ENCODE measurements at regions not wholly inside any gene's neighbourhood (a gene's known extent, or its start where the extent isn't known, plus 50 kb on each side); places are given as distances from the start of the nearest gene placed in this dataset.

GRCh38 chr10:107984581-107984980 is 820.1 kb upstream of the SORCS1 start:
- Histone ChIP-seq H3K9me3 (ENCODE audit: control insufficient read depth in 1 of 2, low read length in 2 of 2) (no peaks in the 10 kb centered on the region), H3K4me1 (ENCODE audit: insufficient read depth, low read length) (no peaks in the 10 kb centered on the region), H3K27ac (ENCODE audit: low read depth, low read length) (no peak overlapping the region), H3K27me3 (ENCODE audit: insufficient read depth, low read length) (no peaks in the 10 kb centered on the region), H3K4me3 (ENCODE audit: low read length in 2 of 2) (no peak overlapping the region), H3K36me3 (ENCODE audit: insufficient read depth, low read length) (no peaks in the 10 kb centered on the region)
- no peaks in the 10 kb centered on the region for H3K36me3 Mint-ChIP-seq
- no peaks in the 10 kb centered on the region for H3K27me3 Mint-ChIP-seq
- H3K4me1 Mint-ChIP-seq: no peaks in the 10 kb centered on the region
- no peak for DNase-seq
- no peak overlapping the region for H3K4me3 Mint-ChIP-seq
- CTCF ChIA-PET (ENCODE audit: partially characterized antibody): no interaction called here
- H3K27ac Mint-ChIP-seq: no peak overlapping the region
- intact Hi-C loops (cut with micrococcal nuclease): no loop called here
- peaks cover 0 to 15% (median 4%) of the 10 kb centered on the region in 8 donors for H3K9me3 Mint-ChIP-seq
- POLR2A ChIA-PET (ENCODE audit: partially characterized antibody): no interaction called here

DNA sequence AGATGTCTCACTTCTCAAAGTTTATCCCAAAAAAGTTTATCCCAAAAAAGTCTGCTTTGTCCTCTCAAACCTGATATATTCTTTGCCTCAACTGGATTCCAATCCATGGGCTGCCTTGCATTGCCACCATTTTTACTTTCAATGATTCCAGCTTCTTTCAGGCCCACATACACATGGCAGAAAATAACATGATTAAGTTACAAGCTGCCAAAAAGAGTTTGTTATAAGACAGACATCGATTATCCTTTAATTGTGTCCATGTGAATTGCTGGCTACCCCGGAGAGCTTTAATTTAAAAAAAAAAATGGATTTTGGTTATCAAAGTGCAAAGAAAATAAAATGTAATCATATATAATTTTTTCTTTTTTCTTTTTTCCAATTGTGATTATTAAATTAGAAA is 819.6 kb upstream of the SORCS1 start:
- no peak overlapping the region for H3K4me3 Mint-ChIP-seq
- Histone ChIP-seq H3K27ac (ENCODE audit: low read depth, low read length) (no peak overlapping the region), H3K4me3 (ENCODE audit: low read length in 2 of 2) (no peak overlapping the region), H3K4me1 (ENCODE audit: insufficient read depth, low read length) (no peaks in the 10 kb centered on the region), H3K36me3 (ENCODE audit: insufficient read depth, low read length) (no peaks in the 10 kb centered on the region), H3K9me3 (ENCODE audit: control insufficient read depth in 1 of 2, low read length in 2 of 2) (no peaks in the 10 kb centered on the region), H3K27me3 (ENCODE audit: insufficient read depth, low read length) (no peaks in the 10 kb centered on the region)
- no peaks in the 10 kb centered on the region for H3K27me3 Mint-ChIP-seq
- peak overlapping the region in 1 of 7 donors; percentile 59 for H3K27ac Mint-ChIP-seq
- H3K9me3 Mint-ChIP-seq: peaks cover 0 to 15% (median 5%) of the 10 kb centered on the region in 8 donors
- no peaks in the 10 kb centered on the region for H3K36me3 Mint-ChIP-seq
- no peak for DNase-seq
- ChIA-PET CTCF (ENCODE audit: partially characterized antibody) (no interaction called here), POLR2A (ENCODE audit: partially characterized antibody) (no interaction called here)
- no peaks in the 10 kb centered on the region for H3K4me1 Mint-ChIP-seq
- intact Hi-C loops (cut with micrococcal nuclease): no loop called here

- no peak overlapping the region for H3K27ac Mint-ChIP-seq
- no peak for DNase-seq
- intact Hi-C loops (cut with micrococcal nuclease): no loop called here
- H3K4me1 ChIP-seq (ENCODE audit: insufficient read depth, low read length): no peaks in the 10 kb centered on the region
- CTCF ChIA-PET (ENCODE audit: partially characterized antibody): no interaction called here
- no peak overlapping the region for H3K4me3 ChIP-seq (ENCODE audit: low read length in 2 of 2)
- no peaks in the 10 kb centered on the region for H3K36me3 ChIP-seq (ENCODE audit: insufficient read depth, low read length)
- H3K27me3 ChIP-seq (ENCODE audit: insufficient read depth, low read length): no peaks in the 10 kb centered on the region
- H3K9me3 Mint-ChIP-seq: peaks cover 0 to 25% (median 16%) of the 10 kb centered on the region in 8 donors
- H3K4me1 Mint-ChIP-seq: no peaks in the 10 kb centered on the region
- no peaks in the 10 kb centered on the region for H3K9me3 ChIP-seq (ENCODE audit: control insufficient read depth in 1 of 2, low read length in 2 of 2)
- POLR2A ChIA-PET (ENCODE audit: partially characterized antibody): no interaction called here
- no peak overlapping the region for H3K4me3 Mint-ChIP-seq
- no peak overlapping the region for H3K27ac ChIP-seq (ENCODE audit: low read depth, low read length)
- no peaks in the 10 kb centered on the region for H3K27me3 Mint-ChIP-seq
- no peaks in the 10 kb centered on the region for H3K36me3 Mint-ChIP-seq
These were observed 813.9 kb upstream of the SORCS1 start for GRCh38 chr10:107978455-107978854.

GRCh38 chr10:107971973-107972372 is 807.5 kb upstream of the SORCS1 start:
- peaks cover 0 to 26% (median 14%) of the 10 kb centered on the region in 8 donors for H3K9me3 Mint-ChIP-seq
- no peak overlapping the region for H3K27ac Mint-ChIP-seq
- no peaks in the 10 kb centered on the region for H3K9me3 ChIP-seq (ENCODE audit: control insufficient read depth in 1 of 2, low read length in 2 of 2)
- H3K4me3 ChIP-seq (ENCODE audit: low read length in 2 of 2): no peak overlapping the region
- no peak overlapping the region for H3K4me3 Mint-ChIP-seq
- H3K36me3 Mint-ChIP-seq: no peaks in the 10 kb centered on the region
- H3K27ac ChIP-seq (ENCODE audit: low read depth, low read length): no peak overlapping the region
- no peaks in the 10 kb centered on the region for H3K27me3 ChIP-seq (ENCODE audit: insufficient read depth, low read length)
- H3K4me1 Mint-ChIP-seq: no peaks in the 10 kb centered on the region
- intact Hi-C loops (cut with micrococcal nuclease): no loop called here
- ChIA-PET CTCF (ENCODE audit: partially characterized antibody) (no interaction called here), POLR2A (ENCODE audit: partially characterized antibody) (no interaction called here)
- H3K4me1 ChIP-seq (ENCODE audit: insufficient read depth, low read length): no peaks in the 10 kb centered on the region
- no peak for DNase-seq
- H3K27me3 Mint-ChIP-seq: no peaks in the 10 kb centered on the region
- H3K36me3 ChIP-seq (ENCODE audit: insufficient read depth, low read length): no peaks in the 10 kb centered on the region

GRCh38 chr10:107971411-107971810 is 806.9 kb upstream of the SORCS1 start:
- no peak overlapping the region for H3K27ac Mint-ChIP-seq
- POLR2A ChIA-PET (ENCODE audit: partially characterized antibody): no interaction called here
- no peaks in the 10 kb centered on the region for H3K9me3 ChIP-seq (ENCODE audit: control insufficient read depth in 1 of 2, low read length in 2 of 2)

GRCh38 chr10:107970512-107970911 is 806.0 kb upstream of the SORCS1 start:
- Mint-ChIP-seq H3K36me3 (no peaks in the 10 kb centered on the region), H3K27me3 (no peaks in the 10 kb centered on the region), H3K4me3 (no peak overlapping the region), H3K4me1 (no peaks in the 10 kb centered on the region), H3K27ac (no peak overlapping the region), H3K9me3 (peaks cover 0 to 16% (median 9%) of the 10 kb centered on the region in 8 donors)
- CTCF ChIA-PET (ENCODE audit: partially characterized antibody): no interaction called here
- no peaks in the 10 kb centered on the region for H3K4me1 ChIP-seq (ENCODE audit: insufficient read depth, low read length)
- no peaks in the 10 kb centered on the region for H3K9me3 ChIP-seq (ENCODE audit: control insufficient read depth in 1 of 2, low read length in 2 of 2)
- intact Hi-C loops (cut with micrococcal nuclease): no loop called here
- H3K4me3 ChIP-seq (ENCODE audit: low read length in 2 of 2): no peak overlapping the region
- no peaks in the 10 kb centered on the region for H3K27me3 ChIP-seq (ENCODE audit: insufficient read depth, low read length)
- no peaks in the 10 kb centered on the region for H3K36me3 ChIP-seq (ENCODE audit: insufficient read depth, low read length)
- POLR2A ChIA-PET (ENCODE audit: partially characterized antibody): no interaction called here
- DNase-seq: no peak
- no peak overlapping the region for H3K27ac ChIP-seq (ENCODE audit: low read depth, low read length)

More at GRCh38 chr10:107971411-107971810, 806.9 kb upstream of the SORCS1 start:
- intact Hi-C loops (cut with micrococcal nuclease): no loop called here
- Histone ChIP-seq H3K36me3 (ENCODE audit: insufficient read depth, low read length) (no peaks in the 10 kb centered on the region), H3K27ac (ENCODE audit: low read depth, low read length) (no peak overlapping the region), H3K4me3 (ENCODE audit: low read length in 2 of 2) (no peak overlapping the region), H3K4me1 (ENCODE audit: insufficient read depth, low read length) (no peaks in the 10 kb centered on the region), H3K27me3 (ENCODE audit: insufficient read depth, low read length) (no peaks in the 10 kb centered on the region)
- H3K9me3 Mint-ChIP-seq: peaks cover 0 to 23% (median 12%) of the 10 kb centered on the region in 8 donors
- DNase-seq: no peak
- CTCF ChIA-PET (ENCODE audit: partially characterized antibody): no interaction called here
- H3K4me3 Mint-ChIP-seq: no peak overlapping the region
- H3K36me3 Mint-ChIP-seq: no peaks in the 10 kb centered on the region
- H3K27me3 Mint-ChIP-seq: no peaks in the 10 kb centered on the region
- H3K4me1 Mint-ChIP-seq: no peaks in the 10 kb centered on the region

DNA sequence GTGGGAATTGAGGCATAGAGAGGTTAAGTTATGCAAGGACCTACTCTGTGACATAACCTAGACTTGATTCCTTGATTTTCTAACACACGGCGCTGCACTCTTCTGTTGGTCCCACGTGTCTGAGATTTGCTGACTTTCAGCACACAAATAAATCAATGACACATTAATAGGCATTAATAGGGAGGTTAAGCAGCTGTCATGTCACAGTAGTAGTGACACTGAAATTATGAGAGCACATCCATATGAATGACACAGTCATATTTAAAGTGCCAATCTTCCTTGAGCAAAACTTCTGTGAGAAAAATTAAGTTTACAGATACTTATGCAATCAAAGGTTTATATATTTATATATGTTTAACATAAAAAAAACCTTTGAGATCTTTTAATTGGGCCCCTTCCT is 805.4 kb upstream of the SORCS1 start:
- no peaks in the 10 kb centered on the region for H3K9me3 ChIP-seq (ENCODE audit: control insufficient read depth in 1 of 2, low read length in 2 of 2)
- H3K4me1 Mint-ChIP-seq: no peaks in the 10 kb centered on the region
- no peaks in the 10 kb centered on the region for H3K4me1 ChIP-seq (ENCODE audit: insufficient read depth, low read length)
- H3K4me3 Mint-ChIP-seq: no peak overlapping the region
- H3K4me3 ChIP-seq (ENCODE audit: low read length in 2 of 2): no peak overlapping the region
- no peak for DNase-seq
- intact Hi-C loops (cut with micrococcal nuclease): no loop called here
- H3K27me3 ChIP-seq (ENCODE audit: insufficient read depth, low read length): no peaks in the 10 kb centered on the region
- ChIA-PET POLR2A (ENCODE audit: partially characterized antibody) (no interaction called here), CTCF (ENCODE audit: partially characterized antibody) (no interaction called here)
- H3K36me3 Mint-ChIP-seq: no peaks in the 10 kb centered on the region
- no peaks in the 10 kb centered on the region for H3K36me3 ChIP-seq (ENCODE audit: insufficient read depth, low read length)
- no peaks in the 10 kb centered on the region for H3K27me3 Mint-ChIP-seq
- no peak overlapping the region for H3K27ac ChIP-seq (ENCODE audit: low read depth, low read length)
- H3K27ac Mint-ChIP-seq: no peak overlapping the region
- H3K9me3 Mint-ChIP-seq: peaks cover 0 to 17% (median 8%) of the 10 kb centered on the region in 8 donors

DNA sequence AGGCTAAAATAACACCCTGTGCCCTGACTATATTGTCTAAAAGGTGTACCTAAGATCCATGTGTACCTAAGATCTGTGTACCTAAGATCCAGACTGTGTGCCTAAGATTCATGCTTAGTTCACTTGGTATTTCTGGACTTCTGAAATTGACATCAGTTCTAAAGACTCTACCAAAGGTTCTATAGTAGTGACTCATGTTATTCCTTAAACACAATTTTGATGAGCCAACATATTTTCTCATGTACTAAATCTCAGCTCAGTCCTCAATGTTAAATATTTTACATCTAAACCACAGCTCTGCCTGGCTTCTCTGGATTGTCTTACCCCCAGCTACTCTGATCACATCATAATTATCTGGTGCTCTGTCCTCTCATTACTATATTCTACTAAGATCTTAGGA is 802.3 kb upstream of the SORCS1 start:
- CTCF ChIA-PET (ENCODE audit: partially characterized antibody): no interaction called here

More for the DNA sequence above, 802.3 kb upstream of the SORCS1 start:
- no peak overlapping the region for H3K27ac Mint-ChIP-seq
- H3K36me3 ChIP-seq (ENCODE audit: insufficient read depth, low read length): no peaks in the 10 kb centered on the region
- no peaks in the 10 kb centered on the region for H3K27me3 ChIP-seq (ENCODE audit: insufficient read depth, low read length)
- no peaks in the 10 kb centered on the region for H3K4me1 ChIP-seq (ENCODE audit: insufficient read depth, low read length)
- H3K9me3 ChIP-seq (ENCODE audit: control insufficient read depth in 1 of 2, low read length in 2 of 2): no peaks in the 10 kb centered on the region
- POLR2A ChIA-PET (ENCODE audit: partially characterized antibody): no interaction called here
- intact Hi-C loops (cut with micrococcal nuclease): no loop called here
- H3K9me3 Mint-ChIP-seq: peaks cover 0 to 9% (median 0%) of the 10 kb centered on the region in 8 donors
- no peaks in the 10 kb centered on the region for H3K4me1 Mint-ChIP-seq
- H3K4me3 ChIP-seq (ENCODE audit: low read length in 2 of 2): no peak overlapping the region
- H3K27ac ChIP-seq (ENCODE audit: low read depth, low read length): no peak overlapping the region
- no peak for DNase-seq
- no peaks in the 10 kb centered on the region for H3K27me3 Mint-ChIP-seq
- H3K4me3 Mint-ChIP-seq: no peak overlapping the region
- no peaks in the 10 kb centered on the region for H3K36me3 Mint-ChIP-seq
